Ascending aorta (tissue), 2 donors: ENCODE measurements at regions not wholly inside any gene's neighbourhood (a gene's known extent, or its start where the extent isn't known, plus 50 kb on each side); places are given as distances from the start of the nearest gene placed in this dataset.

ENCODE experiments used
- DNase-seq, 2 donors: peaks; one replicate each; pipeline ENCODE4 v3.0.0-alpha.2; 2019; ENCODE audit warnings: low spot score in 2 of 2
- H3K27ac ChIP-seq, 2 donors: fragments of 200-600 bp; sonication (generic); one replicate each; pipeline ENCODE4 v1.5.1; 2016 to 2017; ENCODE audit warnings: mild to moderate bottlenecking in 1 of 2
- H3K27me3 ChIP-seq: fragments of 200-600 bp; sonication (generic); one replicate; pipeline ENCODE4 v1.5.1; 2017
- H3K36me3 ChIP-seq, 2 donors: fragments of 200-600 bp; sonication (generic); one replicate each; pipeline ENCODE4 v1.5.1; 2016
- H3K4me1 ChIP-seq, 2 donors: fragments of 200-600 bp; sonication (generic); one replicate each; pipeline ENCODE4 v1.5.1; 2016 to 2017; ENCODE audit warnings: mild to moderate bottlenecking in 1 of 2
- H3K4me3 ChIP-seq, 2 donors: fragments of 200-600 bp; sonication (generic); one replicate each; pipeline ENCODE4 v1.5.1; 2016 to 2017; ENCODE audit warnings: mild to moderate bottlenecking in 1 of 2
- H3K9me3 ChIP-seq, 2 donors: fragments of 200-600 bp; sonication (generic); one replicate each; pipeline ENCODE4 v1.5.1; 2016
- CTCF ChIP-seq, 3 experiments: fragments of 200-600 bp in 2 of 3; fragments of 450-650 bp in 1 of 3; sonication (generic) in 2 of 3; IDR thresholded peaks; one replicate each; pipeline ENCODE4 v1.5.1; 2016 to 2019; ENCODE audit warnings: antibody characterized with exemption in 3 of 3, mild to moderate bottlenecking in 1 of 3, moderate library complexity in 1 of 3
- intact Hi-C: fragments of 100-400 bp; cut with DNase I; formaldehyde crosslinking; loops from one replicate; pipeline ENCODE4 v1.15.1; 2023

GRCh38 chr3:31413515-31413914 is 119.2 kb upstream of the STT3B start:
- intact Hi-C loops, result no loop called here
- Histone ChIP-seq H3K36me3 (no peaks in the 10 kb centered on the region), H3K4me3 (no peak overlapping the region), H3K27ac (no peak overlapping the region), H3K9me3 (no peaks in the 10 kb centered on the region), H3K27me3 (no peaks in the 10 kb centered on the region), H3K4me1 (no peaks in the 10 kb centered on the region)
- DNase-seq, result no peak
- no peak for TF ChIP-seq CTCF (IDR thresholded peaks at IDR 0.05)

GRCh38 chr3:31416980-31417379 is 115.7 kb upstream of the STT3B start:
- TF ChIP-seq CTCF (IDR thresholded peaks at IDR 0.05), result no peak
- H3K9me3 ChIP-seq, result no peaks in the 10 kb centered on the region
- no peaks in the 10 kb centered on the region for H3K4me1 ChIP-seq
- H3K36me3 ChIP-seq, result no peaks in the 10 kb centered on the region
- H3K4me3 ChIP-seq, result no peak overlapping the region
- intact Hi-C loops, result no loop called here
- H3K27me3 ChIP-seq, result no peaks in the 10 kb centered on the region
- H3K27ac ChIP-seq, result no peak overlapping the region
- no peak for DNase-seq

GRCh38 chr3:31417486-31417885 is 115.2 kb upstream of the STT3B start:
- no peak for TF ChIP-seq CTCF (IDR thresholded peaks at IDR 0.05)
- no peaks in the 10 kb centered on the region for H3K9me3 ChIP-seq
- intact Hi-C loops, result no loop called here
- H3K27ac ChIP-seq, result no peak overlapping the region
- H3K27me3 ChIP-seq, result no peaks in the 10 kb centered on the region
- H3K4me1 ChIP-seq, result no peaks in the 10 kb centered on the region
- H3K36me3 ChIP-seq, result no peaks in the 10 kb centered on the region
- H3K4me3 ChIP-seq, result no peak overlapping the region
- DNase-seq, result no peak

- TF ChIP-seq CTCF (IDR thresholded peaks at IDR 0.05), result no peak
- Histone ChIP-seq H3K4me1 (no peaks in the 10 kb centered on the region), H3K9me3 (no peaks in the 10 kb centered on the region), H3K27me3 (no peaks in the 10 kb centered on the region), H3K27ac (no peak overlapping the region), H3K36me3 (no peaks in the 10 kb centered on the region), H3K4me3 (no peak overlapping the region)
- intact Hi-C loops, result no loop called here
- DNase-seq, result no peak
Measured at GRCh38 chr3:31420311-31420710, 112.4 kb upstream of the STT3B start.

- Histone ChIP-seq H3K4me1 (no peaks in the 10 kb centered on the region), H3K9me3 (no peaks in the 10 kb centered on the region), H3K4me3 (no peak overlapping the region), H3K27me3 (no peaks in the 10 kb centered on the region), H3K27ac (no peak overlapping the region), H3K36me3 (no peaks in the 10 kb centered on the region)
- intact Hi-C loops, result no loop called here
- TF ChIP-seq CTCF (IDR thresholded peaks at IDR 0.05), result no peak
- no peak for DNase-seq
Measured at GRCh38 chr3:31421314-31422048, 111.2 kb upstream of the STT3B start.

GRCh38 chr3:31422237-31422636 is 110.5 kb upstream of the STT3B start:
- Histone ChIP-seq H3K4me3 (no peak overlapping the region), H3K4me1 (no peaks in the 10 kb centered on the region), H3K27ac (no peak overlapping the region), H3K9me3 (no peaks in the 10 kb centered on the region), H3K27me3 (no peaks in the 10 kb centered on the region), H3K36me3 (no peaks in the 10 kb centered on the region)
- no peak for DNase-seq
- intact Hi-C loops, result no loop called here
- no peak for TF ChIP-seq CTCF (IDR thresholded peaks at IDR 0.05)
